ENCODE measurements at regions not wholly inside any gene's neighbourhood (a gene's known extent, or its start where the extent isn't known, plus 50 kb on each side); places are given as distances from the start of the nearest gene placed in this dataset.

DNA sequence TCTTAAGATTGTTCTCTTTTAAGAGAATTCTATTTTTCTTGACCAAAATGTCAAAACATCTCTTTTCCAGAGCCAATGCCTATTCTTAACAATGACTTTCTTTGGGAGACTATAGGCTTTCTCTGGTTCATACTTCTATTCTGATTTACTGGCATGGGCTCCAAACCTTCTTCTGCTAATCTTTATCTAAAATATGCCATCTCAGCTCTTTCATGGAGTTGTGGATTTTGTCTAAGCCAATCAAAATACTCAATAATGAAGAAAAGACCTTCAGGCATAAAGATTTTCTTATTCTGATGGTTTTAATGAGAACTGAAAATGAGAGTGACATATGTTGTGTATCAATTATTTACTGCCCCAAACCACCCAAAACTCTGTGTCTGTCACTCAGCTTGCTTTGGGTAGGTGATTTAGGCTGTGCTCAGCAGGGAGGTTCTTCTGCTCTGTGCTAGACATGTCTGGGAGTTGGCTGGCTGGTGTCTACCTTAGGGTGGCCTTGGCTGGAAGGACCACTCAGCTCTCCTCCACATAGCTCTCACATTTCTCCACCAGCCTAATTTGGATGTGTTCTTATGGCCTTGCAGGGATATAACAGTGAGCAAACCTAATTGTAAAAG lies 270.8 kb downstream of the PRDM2 start:
- no peak for DNase-seq (ENCODE audit: low read depth)

DNA sequence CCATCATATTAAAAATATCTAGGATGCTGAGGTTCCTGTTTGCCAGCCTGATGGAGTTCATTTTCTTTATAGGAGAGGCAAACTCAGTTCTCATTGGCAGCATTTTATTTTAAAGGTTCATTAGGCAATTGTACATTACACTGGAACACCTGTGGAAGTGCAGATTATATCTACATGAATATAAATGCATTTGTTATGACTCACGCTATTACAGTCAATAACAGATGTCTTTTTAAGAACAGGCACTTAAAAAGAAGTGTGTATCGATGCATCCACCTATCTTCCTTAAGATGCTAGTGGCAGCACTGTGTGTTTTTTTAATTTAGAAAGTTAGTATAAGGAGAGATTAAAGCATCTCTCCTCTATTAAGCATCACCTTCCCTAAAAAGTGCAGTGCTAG lies 276.5 kb downstream of the PRDM2 start:
- no peak for DNase-seq (ENCODE audit: low read depth)

DNA sequence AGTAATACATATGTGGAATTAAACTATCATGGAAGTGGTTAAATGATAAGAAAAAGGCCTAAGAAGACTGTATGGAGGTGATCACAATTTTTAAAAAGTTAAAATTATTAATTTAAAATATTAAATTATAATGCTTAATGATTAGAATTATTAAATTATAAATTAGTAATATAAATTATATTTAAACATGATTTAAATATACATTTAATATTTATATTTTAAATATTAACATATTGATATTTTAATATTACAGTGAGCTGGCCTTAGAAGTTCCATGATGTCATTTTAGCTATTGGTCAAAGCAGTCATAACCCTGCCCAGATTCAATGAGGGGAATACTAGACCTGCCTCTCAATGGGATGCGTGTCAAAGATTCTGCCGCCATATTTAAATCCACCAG lies 281.2 kb downstream of the PRDM2 start:
- no peak for DNase-seq (ENCODE audit: low read depth)

DNA sequence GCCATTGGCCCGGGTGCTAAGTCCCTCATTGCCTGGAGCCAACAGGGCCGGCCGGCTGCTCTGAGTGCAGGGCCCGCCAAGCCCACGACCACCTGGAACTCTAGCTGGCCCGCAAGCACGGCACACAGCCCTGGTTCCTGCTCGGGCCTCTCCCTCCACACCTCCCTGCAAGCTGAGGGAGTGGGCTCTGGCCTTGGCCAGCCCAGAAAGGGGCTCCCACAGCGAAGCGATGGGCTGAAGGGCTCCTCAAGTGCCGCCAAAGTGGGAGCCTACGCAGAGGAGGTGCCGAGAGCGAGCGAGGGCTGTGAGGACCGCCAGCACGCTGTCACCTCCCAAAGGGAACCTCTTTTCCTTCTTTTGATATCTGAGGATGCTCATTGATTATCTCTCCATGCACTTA lies 283.4 kb downstream of the PRDM2 start:
- no peak for DNase-seq (ENCODE audit: low read depth)

DNA sequence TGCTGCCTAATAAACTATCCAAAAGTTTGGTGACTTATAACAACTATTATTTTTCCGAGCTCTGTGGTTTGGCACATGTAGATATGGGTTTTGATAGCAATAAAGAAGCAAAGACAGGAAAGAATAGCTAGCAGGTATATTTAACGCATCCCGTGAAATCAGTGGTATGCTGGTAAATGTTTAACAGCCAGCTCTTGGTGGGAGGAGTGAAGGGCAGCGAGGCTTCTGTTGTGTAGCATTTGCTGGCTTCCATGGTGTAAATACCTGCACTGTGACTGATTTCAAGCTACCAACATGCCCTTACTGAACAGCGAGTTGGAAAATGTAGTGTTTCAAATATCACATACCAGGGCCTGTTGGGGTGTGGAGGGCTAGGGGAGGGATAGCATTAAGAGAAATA lies 291.0 kb downstream of the PRDM2 start:
- no peak for DNase-seq (ENCODE audit: low read depth)

DNA sequence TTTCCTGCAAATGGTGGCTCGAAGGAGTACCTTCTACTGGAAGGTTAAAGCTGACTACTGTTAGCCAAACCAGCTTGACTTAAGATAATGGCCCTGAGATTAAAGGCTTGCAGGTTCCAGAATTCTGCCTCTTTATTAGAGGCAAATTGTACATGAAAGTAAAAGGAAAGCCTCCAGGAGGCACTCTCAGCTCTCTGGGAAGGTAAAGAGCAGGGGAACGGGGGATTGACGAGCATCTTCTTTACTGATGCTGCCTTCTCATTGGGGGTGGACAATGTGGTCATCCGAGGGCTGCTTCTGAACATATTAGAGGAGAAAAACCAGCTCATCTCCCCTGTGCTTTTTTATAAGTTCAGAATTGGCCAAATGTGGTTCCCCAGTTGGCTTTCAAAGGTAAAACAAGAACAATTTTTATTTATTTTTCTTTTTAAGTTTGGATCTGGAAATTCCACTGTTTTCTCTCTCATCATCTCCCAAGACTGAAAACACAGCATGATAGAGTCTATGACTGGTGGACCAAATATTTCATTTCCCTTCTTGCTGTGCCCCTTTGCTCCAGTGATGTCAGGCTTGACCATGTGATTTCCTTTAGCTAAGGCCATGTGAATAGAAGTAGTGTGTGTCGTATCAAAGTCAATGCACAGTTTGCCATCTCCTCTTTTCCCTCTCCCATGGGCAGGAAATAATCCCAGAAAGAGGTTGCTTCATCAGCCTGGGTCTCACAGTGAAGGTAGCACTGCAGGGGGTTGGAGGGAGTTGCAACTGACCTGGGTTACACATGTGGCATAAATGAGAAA lies 292.7 kb downstream of the PRDM2 start:
- DNase-seq (ENCODE audit: low read depth), result no peak

DNA sequence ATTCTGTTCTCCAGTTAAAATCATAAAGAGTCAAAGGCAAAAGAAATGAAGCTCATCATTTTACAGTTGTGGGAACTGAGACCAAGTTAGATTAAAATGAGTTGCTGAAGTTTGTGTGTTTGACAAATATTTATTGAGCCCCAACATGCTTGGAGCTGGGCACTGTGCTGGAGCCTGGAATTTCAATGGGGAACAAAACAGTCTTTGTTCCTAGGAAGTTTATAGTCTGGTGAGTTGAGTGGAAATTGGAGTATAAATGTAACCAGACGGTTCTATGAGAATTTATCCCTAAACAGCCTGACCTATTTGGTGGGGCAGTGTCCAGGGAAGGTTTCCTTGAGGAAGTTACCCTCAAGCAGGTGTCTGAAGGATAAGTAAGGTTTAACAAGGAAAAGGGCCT lies 294.4 kb downstream of the PRDM2 start:
- DNase-seq (ENCODE audit: low read depth), result no peak

DNA sequence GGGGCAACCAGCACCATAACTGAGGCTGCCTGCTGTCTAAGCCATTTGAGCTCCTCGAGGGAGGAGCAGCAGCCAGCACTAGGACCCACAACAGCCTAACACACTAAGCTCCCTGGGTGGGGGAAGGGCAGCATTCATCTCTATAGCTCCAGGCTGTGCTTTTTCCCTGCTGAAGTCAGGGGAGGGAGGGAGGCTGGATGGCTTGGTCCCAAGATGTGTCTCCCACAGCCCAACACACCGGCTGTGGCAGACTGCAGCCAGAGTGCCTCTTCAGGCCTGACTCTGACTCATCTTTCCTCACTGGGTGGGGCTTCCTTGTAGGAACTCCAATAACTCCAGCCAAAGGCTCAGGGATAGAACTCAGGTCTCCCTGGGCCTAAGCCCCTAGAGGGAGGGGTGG lies 296.3 kb downstream of the PRDM2 start:
- DNase-seq (ENCODE audit: low read depth), result no peak

DNA sequence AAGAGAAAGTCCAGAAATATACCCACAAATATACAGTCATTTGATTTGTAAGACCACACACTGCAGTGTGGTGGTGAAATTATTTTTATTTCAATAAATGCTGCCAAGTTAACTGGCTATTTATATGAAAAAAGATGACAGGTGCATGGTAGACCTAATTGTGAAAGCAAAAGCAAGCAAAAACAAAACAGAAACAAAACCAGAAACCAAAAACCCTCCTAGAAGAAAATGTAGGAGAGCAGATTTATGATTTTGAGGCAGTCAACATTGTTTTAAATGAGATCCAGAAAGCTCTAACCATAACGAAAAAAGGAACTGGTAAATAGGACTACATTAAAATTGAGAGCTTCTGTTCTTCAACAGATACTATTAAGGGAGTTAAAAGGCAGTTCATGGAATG lies 303.6 kb downstream of the PRDM2 start:
- no peak for DNase-seq (ENCODE audit: low read depth)

DNA sequence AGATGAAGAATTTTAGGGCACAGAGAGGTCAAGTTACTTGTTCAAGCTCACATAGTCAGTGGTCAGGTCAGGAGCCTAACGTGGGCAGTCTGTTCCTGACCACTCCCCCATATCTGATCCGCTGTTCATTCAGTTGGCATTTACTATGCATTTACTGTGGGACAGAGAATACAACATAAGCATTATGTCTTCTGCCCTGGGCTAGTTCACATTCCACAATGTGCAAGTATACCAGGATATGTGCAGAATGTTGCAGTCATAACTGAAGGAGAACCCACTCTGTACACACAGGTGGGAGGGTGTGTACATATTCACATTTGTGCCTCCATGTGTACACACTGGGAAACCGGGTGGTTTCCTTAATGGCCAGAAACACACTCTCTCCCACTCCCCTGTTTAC lies 309.6 kb downstream of the PRDM2 start:
- DNase-seq (ENCODE audit: low read depth), result no peak

DNA sequence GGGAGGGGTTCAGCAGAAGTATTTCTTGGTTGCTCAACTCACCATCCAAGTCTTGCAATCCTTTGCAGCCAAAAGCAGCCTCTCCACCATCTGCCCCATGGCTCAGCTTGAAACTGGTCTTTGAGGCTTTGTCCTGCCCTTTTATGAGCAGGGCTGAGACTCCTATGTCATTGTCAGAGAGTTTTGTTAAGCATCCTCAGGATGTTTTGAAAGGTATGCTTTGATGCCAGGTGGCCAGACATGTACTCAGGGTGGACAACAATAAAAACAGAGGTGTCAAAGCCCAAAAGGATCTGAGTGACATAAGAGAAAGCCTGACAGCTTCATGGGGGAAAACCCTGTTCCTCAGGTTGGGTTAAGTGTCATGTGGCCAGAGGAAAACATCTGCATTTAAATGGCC lies 310.5 kb downstream of the PRDM2 start:
- DNase-seq (ENCODE audit: low read depth), result no peak

DNA sequence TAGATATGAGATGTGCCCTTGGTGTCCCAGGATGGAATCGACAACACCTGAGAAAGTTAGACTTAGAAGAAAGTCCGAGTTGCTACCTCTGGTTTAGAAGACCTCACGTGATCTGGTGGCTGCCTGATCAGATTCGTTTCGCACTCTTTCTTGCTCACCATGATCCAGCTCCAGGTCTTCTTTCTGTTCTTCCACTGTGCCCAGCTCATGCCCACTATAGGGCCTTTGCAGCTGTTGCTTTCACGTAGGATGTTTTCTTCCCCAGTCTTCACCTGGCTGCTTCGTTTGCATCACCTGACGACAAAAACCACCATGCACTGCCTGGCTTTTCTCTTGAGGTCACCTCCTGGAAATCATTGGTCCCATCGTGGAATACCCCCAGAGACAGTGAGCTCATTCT lies 311.1 kb downstream of the PRDM2 start:
- no peak for DNase-seq (ENCODE audit: low read depth)

DNA sequence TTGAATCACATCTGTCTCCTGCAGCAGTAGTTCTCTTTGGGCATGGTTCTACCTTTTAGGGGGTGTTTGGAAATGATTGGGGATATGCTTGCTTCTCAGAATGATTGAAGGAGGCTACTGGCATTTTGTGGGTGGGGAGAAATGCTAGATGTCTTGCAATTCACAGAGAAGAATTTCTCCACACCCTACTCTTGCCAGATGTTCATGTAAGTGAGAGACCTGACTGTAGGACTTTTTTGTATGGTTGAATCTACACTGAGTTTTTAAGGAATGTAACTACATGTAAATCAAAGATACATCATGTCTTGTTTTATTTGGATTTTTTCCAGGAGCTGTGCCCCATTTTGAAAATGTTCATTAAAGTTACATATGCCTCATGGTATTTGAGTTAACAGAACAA lies 311.9 kb downstream of the PRDM2 start:
- no peak for DNase-seq (ENCODE audit: low read depth)

DNA sequence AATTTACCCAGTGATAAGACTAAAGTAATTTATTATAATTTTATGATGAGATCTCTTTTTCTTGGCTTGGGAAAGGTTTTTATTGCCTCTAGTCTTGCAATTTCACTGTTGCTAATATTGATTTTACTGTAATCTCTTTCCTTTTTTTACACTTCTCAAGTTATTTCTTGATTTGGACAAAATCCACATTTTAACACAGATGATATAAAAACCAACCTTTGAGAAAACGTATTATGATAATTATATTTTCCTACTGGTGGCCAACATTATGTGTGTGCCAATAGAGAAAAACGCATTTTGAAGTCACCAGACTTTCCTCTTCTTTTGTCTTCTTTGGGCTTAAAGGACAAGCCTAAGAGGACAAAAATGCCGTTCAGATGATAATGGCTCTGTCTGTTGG lies 314.9 kb downstream of the PRDM2 start:
- no peak for DNase-seq (ENCODE audit: low read depth)

DNA sequence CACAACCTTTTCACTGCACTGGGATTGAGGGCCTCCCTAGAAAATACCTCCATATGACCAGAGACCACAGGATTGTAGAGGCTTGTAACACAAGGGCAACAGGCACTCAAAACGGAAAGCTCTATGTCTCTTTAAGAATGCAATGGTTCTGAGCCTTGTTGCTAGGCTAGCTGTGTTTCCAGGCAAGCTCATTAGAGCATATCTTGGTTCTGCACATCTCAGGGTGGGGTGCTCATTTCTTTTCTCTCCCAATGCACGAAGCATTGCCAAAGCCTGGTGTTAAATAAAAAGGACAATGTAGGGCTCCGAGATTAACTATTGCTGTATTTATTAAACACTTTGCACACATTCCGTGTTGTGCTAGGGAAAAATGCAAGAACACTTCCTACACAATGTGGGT lies 315.9 kb downstream of the PRDM2 start:
- DNase-seq (ENCODE audit: low read depth), result no peak

DNA sequence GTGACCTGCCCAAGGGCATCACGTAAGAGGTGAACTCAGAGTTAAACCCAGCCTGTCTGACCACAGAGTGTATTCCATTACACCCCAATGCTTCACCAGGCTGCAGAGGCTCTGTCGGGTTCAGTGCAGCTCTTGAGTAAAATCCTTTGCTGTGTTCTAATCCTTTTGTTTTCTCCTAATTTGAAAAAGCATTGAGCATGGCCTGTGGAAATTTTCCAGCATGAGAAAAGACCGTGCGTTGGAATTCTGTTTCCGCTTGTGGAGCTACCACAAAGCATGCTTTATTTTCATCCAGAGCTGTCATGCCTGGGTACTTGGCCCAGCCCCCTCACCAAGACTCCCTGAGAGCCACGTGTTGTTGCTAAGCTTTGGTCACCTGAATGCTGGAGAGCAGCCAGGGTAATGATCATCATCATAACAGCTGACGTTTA lies 317.6 kb downstream of the PRDM2 start:
- no peak for DNase-seq (ENCODE audit: low read depth)

DNA sequence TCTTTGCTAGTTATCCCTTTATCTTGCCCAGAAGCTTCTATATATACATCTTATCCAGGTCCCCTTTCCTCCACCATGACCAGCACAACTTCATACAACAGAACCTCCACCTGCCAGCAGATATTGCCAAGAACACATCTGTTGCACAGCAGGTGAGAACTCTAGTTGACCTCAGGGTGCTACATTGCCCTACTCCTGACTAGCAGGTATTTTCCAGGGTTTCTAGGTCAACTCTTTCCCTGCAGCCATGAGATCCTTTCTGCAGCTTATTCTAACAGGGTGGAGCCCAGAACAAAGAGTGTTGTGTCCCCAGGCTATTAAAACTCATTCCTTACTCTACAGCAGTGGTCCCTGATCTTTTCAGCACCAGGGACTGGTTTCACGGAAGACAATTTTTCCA lies 319.5 kb downstream of the PRDM2 start:
- no peak for DNase-seq (ENCODE audit: low read depth)

DNA sequence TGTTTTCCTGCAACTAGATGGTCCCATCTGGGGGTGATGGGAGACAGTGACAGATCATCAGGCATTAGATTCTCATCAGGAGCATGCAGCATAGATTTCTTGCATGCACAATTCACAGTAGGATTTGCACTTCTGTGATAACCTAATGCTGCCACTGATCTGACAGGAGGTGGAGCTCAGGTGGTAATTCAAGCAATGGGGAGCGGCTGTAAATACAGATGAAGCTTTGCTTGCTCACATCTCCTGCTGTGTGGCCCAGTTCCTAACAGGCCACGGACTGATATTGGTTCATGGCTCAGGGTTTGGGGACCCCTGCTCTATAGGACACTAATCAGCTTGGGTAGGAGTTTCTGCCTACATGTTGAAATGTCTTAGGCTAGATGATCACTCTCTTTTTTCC lies 320.0 kb downstream of the PRDM2 start:
- no peak for DNase-seq (ENCODE audit: low read depth)

DNA sequence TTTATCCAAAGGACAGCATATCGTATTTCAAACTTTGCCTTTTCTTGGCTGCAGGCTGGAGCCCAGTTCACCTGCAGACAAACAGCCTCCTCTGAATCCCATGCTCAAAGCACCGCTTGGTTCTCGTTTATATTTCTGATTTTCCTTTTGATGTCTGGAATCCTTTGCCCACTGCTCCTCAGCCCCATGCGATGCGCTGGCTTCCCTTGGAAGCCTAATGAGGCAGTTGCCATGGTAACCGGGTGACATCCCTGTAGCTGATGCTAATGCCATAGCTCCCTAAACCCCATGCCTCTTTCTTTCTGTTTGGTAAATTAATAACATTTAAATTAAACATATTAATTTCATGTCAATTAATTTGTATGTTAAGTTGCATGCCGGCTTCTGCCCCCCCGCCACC lies 327.1 kb downstream of the PRDM2 start:
- no peak for DNase-seq (ENCODE audit: low read depth)

DNA sequence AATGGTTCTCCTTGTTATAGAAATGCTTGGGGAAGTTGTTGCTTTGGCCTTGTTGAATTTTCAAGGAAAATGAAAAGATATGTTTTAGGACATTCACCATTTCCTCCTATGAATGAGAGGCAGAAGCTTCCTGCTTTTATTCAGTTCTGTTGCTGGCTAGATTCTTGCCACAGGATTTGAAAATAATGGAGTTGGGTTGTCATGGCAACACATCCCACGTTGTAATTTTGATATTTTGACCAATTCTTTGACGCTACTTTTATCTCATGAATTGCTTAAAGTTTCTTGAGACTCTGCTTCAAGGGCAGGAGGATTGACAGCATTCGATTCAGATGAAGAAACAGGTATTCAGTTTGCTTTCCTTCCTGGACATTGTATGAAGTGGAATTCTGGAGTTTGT lies 331.5 kb downstream of the PRDM2 start:
- no peak for DNase-seq (ENCODE audit: low read depth)

DNA sequence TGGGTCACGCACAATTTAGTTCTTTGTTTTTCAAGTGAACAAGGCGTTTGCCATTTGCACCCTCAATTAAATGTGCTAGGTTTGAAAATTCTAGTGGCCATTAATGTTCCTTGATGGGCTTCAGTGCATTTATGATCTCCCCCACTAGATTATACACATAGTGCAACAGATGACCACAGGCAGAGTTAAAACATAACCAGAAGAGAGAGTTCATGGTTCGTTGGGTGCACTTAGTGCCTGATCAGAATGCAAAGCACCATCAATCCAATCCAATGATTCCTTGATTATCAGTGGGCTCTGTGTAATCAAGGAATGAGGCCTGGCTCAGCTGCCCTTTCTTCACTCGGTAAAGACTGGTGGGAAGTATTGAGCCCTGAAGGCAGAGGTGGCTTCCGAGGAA lies 334.5 kb downstream of the PRDM2 start:
- DNase-seq (ENCODE audit: low read depth), result no peak

DNA sequence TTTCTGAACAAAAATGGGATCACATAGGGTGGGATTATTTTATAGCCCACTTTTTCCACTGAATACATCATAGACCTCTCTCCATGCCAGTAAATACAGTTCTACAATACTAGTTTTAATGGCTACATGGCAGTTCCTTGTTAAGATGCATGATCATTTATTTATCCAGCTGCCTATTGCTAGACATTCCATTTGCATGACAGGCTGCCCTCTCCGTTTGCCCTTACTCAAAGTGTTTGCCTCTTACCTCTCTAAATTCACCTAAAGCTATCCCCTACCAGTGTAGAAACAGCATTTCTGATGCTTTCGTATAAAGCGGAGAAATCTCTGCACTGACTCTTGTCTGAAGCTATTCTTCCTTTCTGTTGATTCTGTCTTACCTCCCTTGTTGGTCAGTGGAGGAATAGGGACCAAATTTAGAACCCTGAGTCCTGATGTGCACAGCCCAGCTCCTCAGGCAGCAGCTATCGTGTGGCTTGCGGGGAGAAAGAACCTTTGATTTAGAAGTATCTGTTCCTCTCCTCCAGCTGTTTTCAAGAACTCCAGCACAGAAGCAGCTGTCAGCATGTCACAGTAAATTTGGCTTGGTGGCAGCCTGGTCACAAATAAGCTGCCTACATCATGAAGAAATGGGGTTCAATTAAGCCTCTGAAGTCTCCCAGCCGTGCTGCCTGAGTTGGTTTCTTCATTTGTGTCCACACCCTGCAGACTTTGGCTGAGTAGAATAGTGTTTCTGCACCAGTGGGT lies 337.3 kb downstream of the PRDM2 start:
- DNase-seq (ENCODE audit: low read depth), result no peak
